ENCODE measurements at regions not wholly inside any gene's neighbourhood (a gene's known extent, or its start where the extent isn't known, plus 50 kb on each side); places are given as distances from the start of the nearest gene placed in this dataset.

- H3K56ac ChIP-seq (replicated peaks; ENCODE audit: insufficient read length, low read depth, low read length) = no peak overlapping the region
- H3K36me3 ChIP-seq (ENCODE audit: control insufficient read depth in 2 of 4, insufficient read depth in 4 of 4, low read length in 3 of 4) = no peaks in the 10 kb centered on the region
- no peaks in the 10 kb centered on the region for H4K20me1 ChIP-seq (replicated peaks in 1 of 2; ENCODE audit: control insufficient read depth in 1 of 2, insufficient read depth in 2 of 2, low read length in 2 of 2)
These were observed 157.5 kb upstream of the SPIN4 start for GRCh38 chrX:63508668-63509067.

More at GRCh38 chrX:63508668-63509067, 157.5 kb upstream of the SPIN4 start:
- Histone ChIP-seq H2AFZ (ENCODE audit: low read length) (no peak overlapping the region), H3K18ac (ENCODE audit: extremely low read depth, low read length) (no peak overlapping the region), H3K4me1 (replicated peaks in 1 of 4; ENCODE audit: control insufficient read depth in 3 of 4, insufficient read depth in 4 of 4, low read length in 3 of 4) (no peaks in the 10 kb centered on the region), H2BK20ac (ENCODE audit: low read length) (no peak overlapping the region), H3K9me3 (ENCODE audit: insufficient read depth in 2 of 2, low read depth in 1 of 2, low read length in 1 of 2) (no peaks in the 10 kb centered on the region), H2BK5ac (ENCODE audit: low read depth, low read length) (no peak overlapping the region), H3K79me2 (ENCODE audit: control insufficient read depth in 1 of 2, insufficient read depth in 2 of 2, low read length in 2 of 2) (no peaks in the 10 kb centered on the region), H4K5ac (ENCODE audit: insufficient read length, low read depth, low read length) (no peak overlapping the region), H3K27me3 (replicated peaks in 1 of 4; ENCODE audit: control insufficient read depth in 3 of 4, extremely low read depth in 1 of 4, insufficient read depth in 3 of 4, low read length in 3 of 4) (no peaks in the 10 kb centered on the region), H2BK12ac (ENCODE audit: low read depth, low read length) (no peak overlapping the region), H3K23me2 (ENCODE audit: low read depth, low read length) (no peaks in the 10 kb centered on the region), H2BK120ac (replicated peaks; ENCODE audit: low read depth, low read length) (no peak overlapping the region), H3K23ac (ENCODE audit: insufficient read length) (no peak overlapping the region), H3K4me3 (ENCODE audit: extremely low read depth in 1 of 4, insufficient read depth in 2 of 4, low read depth in 3 of 4, low read length in 4 of 4) (no peak overlapping the region), H3K14ac (ENCODE audit: insufficient read length) (no peak overlapping the region), H4K8ac (ENCODE audit: extremely low read depth, insufficient read depth, low read length) (no peak overlapping the region), H3K27ac (ENCODE audit: low read depth, low read length) (no peak overlapping the region), H4K91ac (replicated peaks; ENCODE audit: insufficient read length, low read length) (no peak overlapping the region), H3K79me1 (ENCODE audit: low read depth, low read length) (no peaks in the 10 kb centered on the region), H2BK15ac (ENCODE audit: low read length) (no peak overlapping the region), H3K9ac (replicated peaks in 1 of 4; ENCODE audit: extremely low read depth in 1 of 4, low read depth in 3 of 4, low read length in 3 of 4) (no peak overlapping the region), H3K4ac (replicated peaks; ENCODE audit: insufficient read length, low read depth, low read length) (no peak overlapping the region), H3K4me2 (ENCODE audit: insufficient read depth in 1 of 2, low read depth in 2 of 2, low read length in 2 of 2) (no peak overlapping the region), H2AK5ac (ENCODE audit: low read depth, low read length) (no peak overlapping the region)
- 96% methylated on average over 5 of the region's 5 CpGs; no CpG with 5 or more reads in 1 of the 2 experiments for WGBS, 2 experiments (ENCODE audit: extremely low coverage in 1 of 2, insufficient coverage in 1 of 2, insufficient read length in 1 of 2, insufficient replicate concordance in 2 of 2, low coverage in 1 of 2, low lambda C conversion rate in 2 of 2, missing lambda C conversion rate in 1 of 2)
- ChIA-PET CTCF (ENCODE audit: partially characterized antibody) (no interaction called here), POLR2A (ENCODE audit: partially characterized antibody) (no interaction called here)
- FAIRE-seq (no peak), DNase-seq (ENCODE audit: low read depth in 1 of 2, low spot score in 2 of 2) (no peak)
- TF ChIP-seq POLR2AphosphoS5 (IDR thresholded peaks at IDR 0.05; ENCODE audit: low read depth, low read length) = no peak
- no peak for TF ChIP-seq RNF2 (IDR thresholded peaks at IDR 0.05; ENCODE audit: borderline replicate concordance, low read depth, low read length, missing control alignments, poor library complexity, severe bottlenecking)
- no peak for TF ChIP-seq NANOG (IDR thresholded peaks at IDR 0.05; ENCODE audit: insufficient read depth, low read depth, low read length, poor library complexity, severe bottlenecking)
- TF ChIP-seq TAF7 (optimal IDR thresholded peaks at IDR 0.05; ENCODE audit: borderline replicate concordance, low read depth, low read length) = no peak
- no peak for TF ChIP-seq EZH2 (IDR thresholded peaks at IDR 0.05; ENCODE audit: low read depth, low read length, severe bottlenecking)
- TF ChIP-seq FOSL1 (IDR thresholded peaks at IDR 0.05; ENCODE audit: insufficient read depth, low read depth, low read length) = no peak
- no peak for TF ChIP-seq ATF2 (IDR thresholded peaks at IDR 0.05; ENCODE audit: low read length)
- no peak for TF ChIP-seq SUZ12 (IDR thresholded peaks at IDR 0.05; ENCODE audit: low read length)
- TF ChIP-seq CHD1 (IDR thresholded peaks at IDR 0.05; ENCODE audit: low read depth, low read length) = no peak
- TF ChIP-seq POU5F1 (IDR thresholded peaks at IDR 0.05; ENCODE audit: low read depth, low read length) = no peak
- no peak for TF ChIP-seq JUND (IDR thresholded peaks at IDR 0.05; ENCODE audit: low read length)
- TF ChIP-seq ASH2L (IDR thresholded peaks at IDR 0.05; ENCODE audit: low read length) = no peak
